GM12892 (cell line): ENCODE measurements at regions not wholly inside any gene's neighbourhood (a gene's known extent, or its start where the extent isn't known, plus 50 kb on each side); places are given as distances from the start of the nearest gene placed in this dataset.

Experiments
- POLR2A ChIP-seq: IDR thresholded peaks from 2 replicates; pipeline ENCODE4 v1.6.1; 2011; ENCODE audit warnings: low read depth, low read length, control low read depth
- POLR2AphosphoS5 ChIP-seq: IDR thresholded peaks from 2 replicates; pipeline ENCODE4 v1.6.1; 2011; ENCODE audit warnings: low read depth, low read length, control low read depth
- TAF1 ChIP-seq: IDR thresholded peaks from 2 replicates; pipeline ENCODE4 v1.6.1; 2011; ENCODE audit warnings: low read depth, mild to moderate bottlenecking, control low read depth, low read length, borderline replicate concordance

DNA sequence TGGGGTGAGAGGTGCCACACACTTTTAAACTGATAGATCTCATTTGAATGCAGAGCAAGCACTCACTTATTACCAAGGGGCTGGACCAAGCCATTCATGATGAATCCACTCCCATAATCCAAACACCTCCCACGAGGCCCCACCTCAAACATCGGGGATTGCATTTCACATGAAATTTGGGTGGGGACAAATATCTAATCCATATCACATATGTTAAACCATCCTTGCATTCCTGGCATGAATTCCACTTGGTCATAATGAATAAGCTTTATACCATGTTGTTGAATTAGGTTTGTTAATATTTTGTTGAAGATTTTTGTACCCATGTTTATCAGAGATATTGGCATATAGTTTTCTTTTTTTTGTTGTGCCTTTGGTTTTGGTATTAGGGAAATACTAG lies 1198.7 kb upstream of the ATXN8OS start:
- TF ChIP-seq POLR2A (no peak), POLR2AphosphoS5 (no peak), TAF1 (no peak)
